NCI-H1092 (cell line): ENCODE measurements at regions not wholly inside any gene's neighbourhood (a gene's known extent, or its start where the extent isn't known, plus 50 kb on each side); places are given as distances from the start of the nearest gene placed in this dataset.
"Not testable (repeated sequence)": the region's sequence is repeated elsewhere in the genome, so short reads cannot be mapped to it uniquely, and the experiment has no call there.

Source experiments
- DNase-seq: peaks from one replicate; lab custom pipeline; 2025; lab: John Stamatoyannopoulos, UW

DNA sequence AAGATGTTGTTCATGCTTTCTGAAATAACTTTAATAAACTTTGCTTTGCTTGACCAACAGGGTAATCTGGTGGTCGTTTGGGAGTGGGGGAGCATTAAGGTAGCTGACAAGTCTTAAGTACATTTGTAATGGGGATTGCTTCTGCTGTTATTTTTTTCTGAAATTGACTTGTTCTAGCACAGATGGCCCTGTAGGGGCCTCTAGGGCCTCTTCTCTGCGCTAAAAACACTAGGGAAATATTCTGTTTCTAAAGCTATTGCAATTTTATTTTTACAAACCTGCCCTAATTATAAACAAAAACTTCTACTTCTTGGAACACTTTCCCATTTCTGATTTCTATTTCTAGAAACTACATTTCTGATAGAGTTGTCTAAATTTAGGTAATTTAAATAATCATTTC is 191.3 kb upstream of the KCNJ3 start:
- DNase-seq: no peak

DNA sequence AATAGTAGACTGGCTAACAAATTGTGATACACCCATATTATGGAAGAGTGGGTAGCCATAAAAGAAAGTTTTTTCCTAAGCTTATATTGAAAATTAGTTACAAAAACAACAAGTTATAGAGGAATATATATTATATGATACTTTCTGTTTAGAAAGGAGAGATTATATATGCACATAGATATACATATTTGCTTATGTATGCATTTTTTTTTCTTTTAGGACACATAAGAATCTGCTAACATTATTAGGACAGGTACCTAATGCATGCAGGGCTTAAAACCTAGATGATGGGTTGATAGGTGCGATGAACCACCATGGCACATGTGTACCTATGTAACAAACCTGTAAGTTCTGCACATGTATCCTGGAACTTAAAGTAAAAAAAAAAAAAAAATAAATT is 179.6 kb upstream of the KCNJ3 start:
- DNase-seq: no peak

DNA sequence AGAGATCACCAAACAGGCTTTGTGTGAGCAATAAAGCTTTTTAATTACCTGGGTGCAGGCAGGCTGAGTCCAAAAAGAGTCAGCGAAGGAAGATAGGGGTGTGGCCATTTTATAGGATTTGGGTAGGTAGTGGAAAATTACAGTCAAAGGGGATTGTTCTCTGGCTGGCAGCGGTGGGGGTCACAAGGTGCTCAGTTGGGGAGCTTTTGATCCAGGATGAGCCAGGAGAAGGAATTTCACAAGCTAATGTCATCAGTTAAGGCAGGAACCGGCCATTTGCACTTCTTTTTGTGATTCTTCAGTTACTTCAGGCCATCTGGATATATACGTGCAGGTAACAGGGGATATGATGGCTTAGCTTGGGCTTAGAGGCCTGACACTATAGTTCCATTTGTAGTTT is 177.5 kb upstream of the KCNJ3 start:
- not testable (repeated sequence) for DNase-seq

DNA sequence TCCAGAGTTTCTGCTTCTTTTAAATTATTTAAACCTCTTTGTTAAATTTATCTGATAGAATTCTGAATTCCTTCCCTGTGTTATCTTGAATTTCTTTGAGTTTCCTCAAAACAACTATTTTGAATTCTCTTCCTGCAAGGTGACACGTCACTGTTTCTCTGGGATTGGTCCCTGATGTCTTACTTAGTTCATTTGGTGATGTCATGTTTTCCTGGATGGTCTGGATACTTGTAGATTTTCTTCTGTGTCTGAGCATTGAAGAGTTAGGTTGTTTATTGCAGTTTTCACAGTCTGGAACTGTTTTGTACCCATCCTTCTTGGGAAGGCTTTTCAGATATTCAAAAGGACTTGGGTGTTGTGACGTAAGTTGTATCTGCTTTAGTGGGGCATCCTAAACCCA is 172.3 kb upstream of the KCNJ3 start:
- DNase-seq: no peak

GRCh38 chr2:154527962-154528361 is 170.5 kb upstream of the KCNJ3 start:
- DNase-seq: no peak

- DNase-seq: no peak
These were observed 166.5 kb upstream of the KCNJ3 start for GRCh38 chr2:154532004-154532403.

- no peak for DNase-seq
These were observed 165.7 kb upstream of the KCNJ3 start for GRCh38 chr2:154532763-154533162.

DNA sequence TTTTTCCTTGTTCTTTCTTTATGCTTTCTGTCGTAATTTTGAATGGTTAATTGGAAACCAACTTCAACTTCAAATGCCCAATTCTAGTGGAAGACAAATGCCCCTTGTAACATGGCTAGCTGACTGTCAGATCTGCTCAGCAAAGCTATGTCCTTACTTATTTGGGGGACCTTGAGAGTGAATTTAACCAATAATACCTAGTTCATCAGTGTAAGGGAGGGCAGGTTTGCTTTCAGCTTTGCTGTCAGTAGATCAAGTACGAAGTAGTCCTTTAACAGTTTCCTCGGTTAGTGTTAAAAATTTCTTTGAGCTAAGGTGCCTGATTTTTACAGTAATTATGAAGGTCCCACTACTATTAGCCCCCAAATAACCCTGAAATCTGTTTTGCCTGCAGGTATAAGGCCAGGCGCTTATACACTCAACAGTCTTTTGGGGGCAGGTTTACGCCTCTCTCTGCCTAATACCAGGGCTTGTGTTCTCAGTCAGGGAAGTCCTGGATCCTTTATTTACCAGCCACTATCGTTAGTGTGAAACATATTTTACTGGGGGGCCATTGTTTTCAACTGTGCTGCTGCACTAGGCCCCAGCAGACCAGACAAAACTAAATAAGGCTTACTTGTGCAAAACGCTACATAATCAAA is 165.1 kb upstream of the KCNJ3 start:
- no peak for DNase-seq

- DNase-seq: no peak
These were observed 161.5 kb upstream of the KCNJ3 start for GRCh38 chr2:154537024-154537423.

DNA sequence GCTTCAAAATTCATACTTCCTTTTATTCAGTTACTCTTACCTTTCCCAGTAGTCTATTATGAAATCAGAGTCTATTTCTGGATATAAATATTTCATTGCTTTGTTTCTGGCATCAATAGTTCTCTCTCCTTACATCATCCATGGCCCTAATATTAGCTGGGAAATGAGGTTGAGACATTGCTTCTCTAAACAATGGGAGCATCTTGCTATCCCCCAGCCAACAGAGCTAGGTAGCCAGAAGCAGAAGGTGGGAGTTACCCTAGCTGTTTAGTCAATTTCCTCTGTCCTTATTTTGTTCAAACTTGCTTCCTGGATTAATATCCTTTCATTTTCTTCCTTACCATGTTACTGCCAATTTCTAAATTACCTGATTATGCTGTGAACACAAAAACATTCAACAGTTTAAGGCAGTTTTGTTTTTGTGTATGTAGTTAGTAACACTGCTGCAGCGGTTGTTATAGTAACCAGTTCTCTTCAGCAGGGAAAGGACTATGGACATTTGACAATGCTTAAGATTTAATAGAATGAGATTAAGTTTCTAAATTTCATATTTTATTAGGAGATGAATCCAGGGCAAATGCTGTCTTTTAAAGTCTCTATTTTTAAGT is 160.5 kb upstream of the KCNJ3 start:
- no peak for DNase-seq

DNA sequence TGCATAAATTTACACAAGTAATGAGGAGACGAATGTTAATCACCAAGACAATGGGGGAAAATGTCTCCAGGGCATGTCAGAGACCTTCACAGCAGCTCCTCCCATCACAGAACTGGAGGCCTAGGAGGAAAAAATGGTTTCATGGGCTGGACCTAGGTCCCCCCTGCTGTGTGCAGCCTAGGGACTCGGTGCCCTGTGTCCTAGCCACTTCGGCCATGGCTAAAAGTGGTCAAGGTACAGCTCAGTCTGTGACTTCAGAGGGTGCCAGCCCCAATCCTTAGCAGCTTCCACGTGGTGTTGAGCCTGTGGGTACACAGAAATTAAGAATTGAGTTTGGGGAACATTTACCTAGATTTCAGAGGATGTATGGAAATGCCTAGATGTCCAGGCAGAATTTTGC is 152.2 kb upstream of the KCNJ3 start:
- no peak for DNase-seq

DNA sequence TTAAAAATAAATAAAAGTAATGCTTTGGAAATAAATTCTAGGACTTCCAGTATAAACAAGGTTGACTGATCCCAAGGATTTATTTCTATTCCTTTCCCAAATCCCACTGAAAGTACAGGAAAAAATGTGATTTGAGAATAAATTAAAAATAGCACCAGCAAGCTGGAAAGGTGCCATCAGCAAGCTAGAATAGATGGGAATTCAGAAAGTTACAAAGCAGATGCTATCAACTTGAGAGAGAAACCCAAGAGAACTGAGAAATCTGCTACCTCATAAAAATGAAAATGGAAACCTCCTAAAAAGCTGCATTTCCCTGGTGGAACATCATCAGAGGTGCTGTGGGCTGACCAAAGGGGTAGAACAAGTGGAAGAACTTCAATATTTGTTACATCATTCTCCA is 148.6 kb upstream of the KCNJ3 start:
- no peak for DNase-seq

GRCh38 chr2:154551649-154552048 is 146.8 kb upstream of the KCNJ3 start:
- DNase-seq: no peak

DNA sequence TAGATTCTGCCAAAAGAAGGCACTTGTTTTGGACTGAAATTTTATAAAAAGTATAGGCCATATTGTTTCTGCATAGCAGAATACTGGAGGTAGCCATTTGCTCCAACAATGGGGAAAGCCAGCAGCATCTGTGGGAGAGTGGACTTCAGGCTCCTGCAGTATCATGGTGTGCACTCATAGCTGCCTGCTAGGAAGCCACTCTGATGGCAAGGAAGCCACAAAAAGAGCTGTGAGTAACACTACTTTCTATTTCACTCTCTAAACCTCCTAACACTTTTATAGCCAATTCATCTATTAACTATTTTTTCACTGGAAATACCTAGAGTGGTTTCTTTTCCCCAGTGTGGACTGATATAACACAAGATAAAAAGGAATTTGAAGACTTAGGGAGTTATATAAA is 144.4 kb upstream of the KCNJ3 start:
- no peak for DNase-seq

DNA sequence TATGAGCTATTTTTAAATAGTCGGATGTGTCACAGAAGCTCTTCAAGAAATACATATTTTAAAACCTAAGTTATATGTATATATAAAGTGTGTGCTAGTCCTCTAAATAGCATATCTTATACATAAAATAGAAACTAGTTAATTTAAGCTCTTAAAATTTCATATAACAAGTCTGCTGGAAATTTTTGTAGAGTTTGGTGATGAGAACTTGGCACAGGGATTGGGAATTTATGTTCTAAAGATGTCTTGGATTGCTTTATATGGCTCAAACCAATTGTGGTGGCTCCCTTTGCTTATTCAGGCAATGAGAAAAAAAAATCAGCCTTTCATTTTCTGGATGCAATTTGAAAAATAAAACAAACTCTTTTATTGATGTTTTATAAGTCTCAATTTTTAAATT is 142.8 kb upstream of the KCNJ3 start:
- no peak for DNase-seq

GRCh38 chr2:154556146-154556545 is 142.3 kb upstream of the KCNJ3 start:
- no peak for DNase-seq

DNA sequence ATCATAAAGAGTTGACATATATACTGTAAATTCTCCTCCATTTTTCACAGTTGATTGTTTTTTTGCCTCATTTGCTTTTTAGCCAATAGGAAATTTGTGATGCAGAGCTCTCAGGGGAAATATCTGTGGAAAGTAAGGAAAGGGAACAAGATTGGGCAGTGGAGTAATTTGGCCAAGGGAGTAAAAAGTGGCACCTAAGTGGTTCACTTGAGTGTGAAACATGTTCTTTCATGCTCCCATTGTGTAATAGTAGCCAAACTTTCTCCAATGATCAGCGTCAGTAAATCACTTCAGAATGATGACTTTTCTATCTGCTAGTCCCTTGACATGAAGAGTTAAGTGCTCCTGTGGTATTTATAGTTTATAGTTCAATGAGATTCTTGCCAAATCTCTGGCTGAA is 141.9 kb upstream of the KCNJ3 start:
- DNase-seq: no peak

DNA sequence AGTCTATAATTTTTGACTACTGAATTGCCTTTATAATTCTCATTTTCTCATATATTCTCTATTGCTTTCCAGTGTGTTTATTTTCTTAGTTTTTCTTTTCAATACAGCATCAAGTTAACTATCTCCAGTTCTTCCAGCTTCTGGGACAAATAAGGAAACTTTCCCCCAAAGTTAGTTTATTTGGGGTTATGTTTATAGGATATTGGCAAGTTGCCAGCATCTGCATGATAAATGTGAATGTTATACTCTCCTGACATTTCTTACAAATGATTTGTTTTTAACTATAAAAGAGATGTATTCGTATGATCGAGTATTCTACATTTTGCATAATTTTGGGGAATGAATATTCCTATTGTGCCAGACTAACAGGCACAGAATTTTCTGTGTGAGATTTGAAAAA is 140.6 kb upstream of the KCNJ3 start:
- no peak for DNase-seq

- DNase-seq: no peak
These were observed 133.1 kb upstream of the KCNJ3 start for GRCh38 chr2:154565433-154565832.

DNA sequence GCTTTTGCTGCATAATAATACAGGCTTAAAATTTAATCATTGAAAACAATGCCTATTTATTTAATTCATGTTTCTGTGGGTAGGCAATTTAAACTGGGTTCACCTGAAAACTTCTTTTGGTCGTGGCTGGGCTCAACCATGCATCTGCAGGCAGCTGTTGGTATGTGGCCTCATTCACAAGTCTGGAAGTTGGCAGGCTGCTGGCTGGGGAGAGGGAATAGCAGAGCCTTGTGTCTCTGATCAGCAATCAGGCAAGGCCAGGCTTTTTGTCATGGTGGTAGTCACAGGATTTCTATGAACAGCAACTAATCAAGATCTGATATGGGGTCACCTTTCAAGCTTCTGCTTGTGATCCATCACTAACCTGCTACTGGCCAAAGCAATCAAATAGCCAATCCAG is 130.1 kb upstream of the KCNJ3 start:
- DNase-seq: no peak

GRCh38 chr2:154570501-154570900 is 128.0 kb upstream of the KCNJ3 start:
- no peak for DNase-seq

DNA sequence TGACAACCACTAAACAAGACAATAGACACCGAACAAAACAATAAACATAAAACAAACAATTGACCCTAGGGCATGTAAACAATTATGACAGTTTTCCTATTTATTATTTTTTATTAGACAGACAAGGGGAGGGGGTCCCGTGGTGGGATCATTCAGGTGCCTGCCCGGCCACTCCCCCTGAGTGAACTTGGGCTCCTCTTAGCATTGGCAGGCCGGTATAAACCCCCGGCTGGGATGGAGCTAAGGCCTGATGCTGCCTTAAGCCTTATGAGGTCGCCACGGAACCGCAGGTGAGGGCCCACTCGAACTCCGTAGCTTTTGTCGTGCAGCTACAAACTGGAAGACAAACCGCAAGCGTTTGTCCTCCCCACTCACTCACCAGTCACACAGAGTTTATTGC is 121.8 kb upstream of the KCNJ3 start:
- DNase-seq: not testable (repeated sequence)

DNA sequence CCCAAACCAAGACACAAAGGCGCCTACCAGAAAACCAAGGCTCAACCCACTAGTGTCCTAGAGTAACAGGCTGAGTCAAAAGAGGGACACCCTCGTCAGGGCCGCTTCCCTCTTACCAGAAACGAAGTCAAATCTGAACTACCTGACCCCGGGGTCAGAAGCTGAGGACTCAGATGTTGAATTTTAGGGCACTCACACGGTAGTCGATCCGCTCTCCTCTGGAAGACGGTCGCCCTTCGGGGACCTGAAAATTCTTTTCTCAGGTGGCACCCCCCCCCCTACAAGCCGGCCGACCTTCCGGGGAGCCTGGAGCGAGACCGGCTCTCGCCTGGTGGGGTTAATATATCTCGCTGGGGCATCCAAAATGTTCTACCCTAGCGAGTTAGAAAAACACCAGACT is 121.1 kb upstream of the KCNJ3 start:
- no peak for DNase-seq

DNA sequence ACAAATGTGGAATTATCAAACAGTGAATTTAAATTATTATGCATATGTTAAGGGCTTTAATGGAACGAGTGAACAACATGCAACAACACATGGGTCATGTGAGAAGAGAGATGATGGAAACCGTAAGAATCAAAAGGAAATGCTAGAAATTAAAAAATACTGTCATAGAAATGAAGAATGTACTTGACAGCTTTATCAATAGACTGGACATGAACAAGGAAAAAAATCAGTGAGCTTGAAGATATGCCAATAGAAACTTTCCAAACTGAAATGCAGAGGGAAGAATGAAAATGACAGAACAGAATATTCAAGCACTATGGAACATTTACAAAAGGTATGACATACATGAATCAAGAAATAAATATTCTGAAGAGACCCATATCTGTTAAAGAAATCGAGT is 117.7 kb upstream of the KCNJ3 start:
- no peak for DNase-seq
